ENCODE measurements at regions not wholly inside any gene's neighbourhood (a gene's known extent, or its start where the extent isn't known, plus 50 kb on each side); places are given as distances from the start of the nearest gene placed in this dataset.

DNA sequence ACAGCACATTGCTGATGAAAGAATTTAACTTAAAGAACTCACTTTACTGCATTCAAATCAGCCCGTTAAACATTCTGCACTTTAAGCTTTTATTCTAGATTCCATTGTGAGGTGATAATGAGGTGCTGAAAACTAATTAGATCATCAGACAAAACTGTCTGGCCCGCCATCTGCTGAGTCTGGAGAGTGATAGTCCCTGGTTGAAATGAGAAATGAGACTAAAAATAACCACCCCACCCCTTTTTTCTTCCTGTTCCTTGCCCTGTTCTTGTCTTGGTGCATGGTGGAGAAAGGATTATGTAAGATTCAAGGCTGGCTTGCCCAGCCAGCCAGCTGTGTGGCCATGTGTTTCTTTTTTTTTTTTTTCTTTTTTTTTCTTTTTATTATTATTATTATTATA lies 277.0 kb upstream of the COBL start:
- TF ChIP-seq CTCF (IDR thresholded peaks at IDR 0.05; ENCODE audit: extremely low read depth, insufficient read depth, missing control alignments) = no peak
- in situ Hi-C loops (cut with MboI; ENCODE audit: low pct_unique_long_range_greater_than_20kb, low sequenced_read_pairs, unreplicated experiment) = no loop called here
- DNase-seq (ENCODE audit: low spot score) = no peak

DNA sequence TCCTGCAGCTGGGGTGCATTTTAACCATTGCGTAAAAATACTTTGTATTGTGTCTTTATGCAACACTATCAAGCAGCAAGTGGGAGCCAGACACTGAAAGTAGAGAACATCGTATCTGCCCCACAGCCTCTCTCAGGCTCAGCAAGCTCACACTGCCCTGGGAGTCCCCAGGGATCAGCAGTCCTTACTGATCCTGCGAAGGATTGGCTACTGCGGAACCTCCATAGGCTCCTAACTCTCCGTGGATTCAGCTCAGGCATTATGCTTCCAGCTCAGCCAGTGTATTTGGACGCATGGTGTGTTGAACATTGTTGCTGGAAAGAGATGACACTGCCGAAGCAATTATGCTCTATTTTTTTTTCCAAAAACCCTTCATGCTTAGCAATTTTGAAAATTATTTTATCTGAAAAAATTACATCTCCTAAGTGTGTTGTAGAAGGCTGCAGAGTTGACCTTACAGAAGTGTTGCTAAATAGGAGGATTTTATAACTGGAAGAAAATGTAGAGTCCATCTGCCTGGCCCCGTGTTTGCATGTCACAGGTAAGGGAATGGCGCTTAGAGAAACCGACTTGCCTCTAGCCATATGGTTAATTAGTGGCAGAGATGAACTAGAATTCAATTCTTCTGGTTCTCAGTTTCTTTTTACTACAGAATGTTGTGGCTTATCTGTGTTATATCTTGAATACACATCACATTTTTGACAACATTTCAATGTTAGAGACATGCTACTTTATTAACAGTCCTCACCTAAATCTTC lies 276.4 kb upstream of the COBL start:
- in situ Hi-C loops (cut with MboI; ENCODE audit: low pct_unique_long_range_greater_than_20kb, low sequenced_read_pairs, unreplicated experiment) = no loop called here

DNA sequence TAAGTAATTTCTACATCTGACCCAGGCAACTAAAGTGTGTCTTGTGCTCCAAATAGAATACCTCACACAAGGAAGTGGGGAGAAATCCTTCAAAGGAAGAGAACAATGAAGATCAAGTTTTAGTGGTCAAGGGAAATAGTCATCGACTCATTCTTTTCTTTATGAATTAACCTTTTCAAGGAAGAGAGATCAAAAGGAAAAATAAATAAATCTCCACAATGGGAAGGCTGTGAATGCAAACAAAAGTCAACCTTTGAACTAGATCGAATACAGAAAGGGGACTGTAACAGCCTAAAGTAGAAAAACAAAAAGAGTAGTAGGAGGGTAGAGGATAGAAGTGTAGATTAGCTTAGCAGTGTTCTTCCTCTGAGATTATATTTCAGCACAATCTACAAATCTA lies 274.6 kb upstream of the COBL start:
- in situ Hi-C loops (cut with MboI; ENCODE audit: low pct_unique_long_range_greater_than_20kb, low sequenced_read_pairs, unreplicated experiment) = no loop called here
- DNase-seq (ENCODE audit: low spot score) = no peak
- TF ChIP-seq CTCF (IDR thresholded peaks at IDR 0.05; ENCODE audit: extremely low read depth, insufficient read depth, missing control alignments) = no peak

More for the DNA sequence above, 276.4 kb upstream of the COBL start:
- no peak for DNase-seq (ENCODE audit: low spot score)
- TF ChIP-seq CTCF (IDR thresholded peaks at IDR 0.05; ENCODE audit: extremely low read depth, insufficient read depth, missing control alignments) = no peak

DNA sequence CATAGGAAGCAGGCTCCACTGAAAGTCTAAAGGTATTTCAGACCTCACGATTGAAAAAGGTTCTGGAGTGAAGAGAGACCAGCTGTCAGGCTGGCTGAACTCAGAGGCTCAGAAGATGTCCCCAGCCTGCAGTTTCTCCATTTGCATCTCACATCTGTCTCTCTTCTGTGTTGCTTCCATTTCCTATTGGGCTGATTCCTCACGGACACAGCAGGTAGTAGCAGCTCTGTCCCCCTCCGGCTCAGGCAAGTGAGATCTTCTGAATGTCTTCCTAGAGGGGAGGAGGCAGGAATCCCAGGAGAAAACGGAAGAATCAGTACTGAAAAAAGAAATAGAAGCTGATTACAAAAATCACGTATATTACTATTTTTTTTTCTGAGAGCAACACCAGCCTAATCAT lies 274.1 kb upstream of the COBL start:
- no peak for DNase-seq (ENCODE audit: low spot score)
- in situ Hi-C loops (cut with MboI; ENCODE audit: low pct_unique_long_range_greater_than_20kb, low sequenced_read_pairs, unreplicated experiment) = no loop called here
- no peak for TF ChIP-seq CTCF (IDR thresholded peaks at IDR 0.05; ENCODE audit: extremely low read depth, insufficient read depth, missing control alignments)

DNA sequence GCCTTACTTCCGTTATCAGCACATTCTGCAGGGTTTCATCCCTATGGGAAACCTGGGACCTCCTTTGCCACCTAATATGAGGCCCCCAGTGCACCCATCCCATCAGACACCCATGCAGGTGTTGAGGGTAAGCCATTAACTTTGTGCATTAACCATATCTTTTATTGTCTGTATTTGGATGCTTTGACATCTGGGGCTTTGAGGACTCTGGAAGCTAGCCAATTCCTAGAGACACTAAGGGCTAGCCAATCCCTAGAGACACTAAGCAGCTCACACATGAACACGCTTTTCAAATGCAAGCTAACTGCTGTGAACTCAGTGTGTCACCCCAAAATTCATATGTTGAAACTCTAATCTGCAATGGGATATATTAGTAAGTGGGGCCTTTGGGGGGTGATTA lies 272.5 kb upstream of the COBL start:
- no peak for DNase-seq (ENCODE audit: low spot score)
- in situ Hi-C loops (cut with MboI; ENCODE audit: low pct_unique_long_range_greater_than_20kb, low sequenced_read_pairs, unreplicated experiment) = no loop called here
- TF ChIP-seq CTCF (IDR thresholded peaks at IDR 0.05; ENCODE audit: extremely low read depth, insufficient read depth, missing control alignments) = no peak

GRCh38 chr7:51587604-51588003 lies 271.0 kb upstream of the COBL start:
- DNase-seq (ENCODE audit: low spot score) = no peak
- in situ Hi-C loops (cut with MboI; ENCODE audit: low pct_unique_long_range_greater_than_20kb, low sequenced_read_pairs, unreplicated experiment) = no loop called here
- TF ChIP-seq CTCF (IDR thresholded peaks at IDR 0.05; ENCODE audit: extremely low read depth, insufficient read depth, missing control alignments) = no peak
